ENCODE measurements at regions not wholly inside any gene's neighbourhood (a gene's known extent, or its start where the extent isn't known, plus 50 kb on each side); places are given as distances from the start of the nearest gene placed in this dataset.

- Histone ChIP-seq H3K9me2 (replicated peaks; ENCODE audit: insufficient read depth, low read length) (peaks cover 3% of the 10 kb centered on the region; the same call in 1 of the 2 replicates), H3F3A (ENCODE audit: insufficient read depth, low read length) (no peaks in the 10 kb centered on the region), H3K4me2 (ENCODE audit: low read depth, low read length) (no peak overlapping the region), H3K36me3 (replicated peaks; ENCODE audit: insufficient read depth, low read length) (no peaks in the 10 kb centered on the region), H3K9me3 (replicated peaks; ENCODE audit: insufficient read depth, low read length) (no peaks in the 10 kb centered on the region), H3K27me3 (replicated peaks; ENCODE audit: insufficient read depth, low read length) (no peaks in the 10 kb centered on the region), H4K20me1 (ENCODE audit: insufficient read depth, low read length) (no peaks in the 10 kb centered on the region), H3K27ac (ENCODE audit: low read length) (no peak overlapping the region), H3K4me3 (ENCODE audit: low read length) (no peak overlapping the region), H3K9ac (ENCODE audit: low read length) (no peak overlapping the region), H2AFZ (ENCODE audit: low read length) (no peak overlapping the region), H3K79me2 (ENCODE audit: low read length) (no peaks in the 10 kb centered on the region), H3K4me1 (ENCODE audit: low read length) (no peaks in the 10 kb centered on the region)
- no peak for DNase-seq
- TF ChIP-seq EZH2 (optimal IDR thresholded peaks at IDR 0.05; ENCODE audit: low read depth, low read length) (no peak), EZH2phosphoT487 (IDR thresholded peaks at IDR 0.05; ENCODE audit: low read length) (no peak), CTCF (IDR thresholded peaks at IDR 0.05; ENCODE audit: low read length) (no peak)
Observed at GRCh38 chr7:79590916-79591623, 137.6 kb upstream of the MAGI2 start.

- Histone ChIP-seq H3F3A (ENCODE audit: insufficient read depth, low read length) (no peaks in the 10 kb centered on the region), H3K36me3 (replicated peaks; ENCODE audit: insufficient read depth, low read length) (no peaks in the 10 kb centered on the region), H2AFZ (ENCODE audit: low read length) (no peak overlapping the region), H3K9me2 (replicated peaks; ENCODE audit: insufficient read depth, low read length) (peaks cover 3% of the 10 kb centered on the region; the same call in 1 of the 2 replicates), H3K4me3 (ENCODE audit: low read length) (no peak overlapping the region), H3K79me2 (ENCODE audit: low read length) (no peaks in the 10 kb centered on the region), H3K27ac (ENCODE audit: low read length) (no peak overlapping the region), H3K4me2 (ENCODE audit: low read depth, low read length) (no peak overlapping the region), H3K9me3 (replicated peaks; ENCODE audit: insufficient read depth, low read length) (no peaks in the 10 kb centered on the region), H3K9ac (ENCODE audit: low read length) (no peak overlapping the region), H3K4me1 (ENCODE audit: low read length) (no peaks in the 10 kb centered on the region), H3K27me3 (replicated peaks; ENCODE audit: insufficient read depth, low read length) (no peaks in the 10 kb centered on the region), H4K20me1 (ENCODE audit: insufficient read depth, low read length) (no peaks in the 10 kb centered on the region)
- no peak for DNase-seq
- TF ChIP-seq CTCF (IDR thresholded peaks at IDR 0.05; ENCODE audit: low read length) = no peak
- no peak for TF ChIP-seq EZH2 (optimal IDR thresholded peaks at IDR 0.05; ENCODE audit: low read depth, low read length)
- TF ChIP-seq EZH2phosphoT487 (IDR thresholded peaks at IDR 0.05; ENCODE audit: low read length) = no peak
Observed at GRCh38 chr7:79590391-79590790, 136.9 kb upstream of the MAGI2 start.

- H3K27ac ChIP-seq (ENCODE audit: low read length) = no peak overlapping the region
- H3K9me3 ChIP-seq (replicated peaks; ENCODE audit: insufficient read depth, low read length) = no peaks in the 10 kb centered on the region
- no peaks in the 10 kb centered on the region for H3K36me3 ChIP-seq (replicated peaks; ENCODE audit: insufficient read depth, low read length)
- no peak overlapping the region for H3K4me3 ChIP-seq (ENCODE audit: low read length)
- no peaks in the 10 kb centered on the region for H3F3A ChIP-seq (ENCODE audit: insufficient read depth, low read length)
- DNase-seq = no peak
- H3K79me2 ChIP-seq (ENCODE audit: low read length) = no peaks in the 10 kb centered on the region
- H4K20me1 ChIP-seq (ENCODE audit: insufficient read depth, low read length) = no peaks in the 10 kb centered on the region
- H3K9ac ChIP-seq (ENCODE audit: low read length) = no peak overlapping the region
- H3K4me1 ChIP-seq (ENCODE audit: low read length) = no peaks in the 10 kb centered on the region
- H2AFZ ChIP-seq (ENCODE audit: low read length) = no peak overlapping the region
- no peak overlapping the region for H3K4me2 ChIP-seq (ENCODE audit: low read depth, low read length)
- no peaks in the 10 kb centered on the region for H3K27me3 ChIP-seq (replicated peaks; ENCODE audit: insufficient read depth, low read length)
- TF ChIP-seq EZH2 (optimal IDR thresholded peaks at IDR 0.05; ENCODE audit: low read depth, low read length) (no peak), EZH2phosphoT487 (IDR thresholded peaks at IDR 0.05; ENCODE audit: low read length) (no peak), CTCF (IDR thresholded peaks at IDR 0.05; ENCODE audit: low read length) (no peak)
- no peaks in the 10 kb centered on the region for H3K9me2 ChIP-seq (replicated peaks; ENCODE audit: insufficient read depth, low read length)
Observed at GRCh38 chr7:79570903-79571302, 117.4 kb upstream of the MAGI2 start.
